HepG2 (cell line): ENCODE measurements at regions not wholly inside any gene's neighbourhood (a gene's known extent, or its start where the extent isn't known, plus 50 kb on each side); places are given as distances from the start of the nearest gene placed in this dataset.

ENCODE experiments used
- REST ChIP-seq, 2 experiments: IDR thresholded peaks; 2 replicates each; pipeline ENCODE4 v1.6.1; 2011 to 2012; ENCODE audit warnings: low read length in 2 of 2, borderline replicate concordance in 1 of 2, low read depth in 1 of 2, mild to moderate bottlenecking in 1 of 2, moderate library complexity in 1 of 2
- ZNF160 ChIP-seq: sonication (generic); formaldehyde crosslinking; IDR thresholded peaks from 2 replicates; pipeline ENCODE4 v1.8.0; 2022; ENCODE audit warnings: mild to moderate bottlenecking, inconsistent platforms, missing genetic modification reagents
- ZNF530 ChIP-seq: sonication (generic); formaldehyde crosslinking; IDR thresholded peaks from 2 replicates; pipeline ENCODE4 v1.5.0; 2020; ENCODE audit warnings: low read depth, mild to moderate bottlenecking, missing genetic modification reagents

GRCh38 chr5:89596821-89597220, 713.8 kb upstream of the MEF2C start:
- TF ChIP-seq ZNF530 (CRISPR knock-in tag) (no peak), REST (IDR thresholded peaks at IDR 0.05; ENCODE audit: borderline replicate concordance in 1 of 2, low read depth in 1 of 2, low read length in 2 of 2) (no peak), ZNF160 (CRISPR knock-in tag) (no peak)
